ENCODE measurements at regions not wholly inside any gene's neighbourhood (a gene's known extent, or its start where the extent isn't known, plus 50 kb on each side); places are given as distances from the start of the nearest gene placed in this dataset.

- TF ChIP-seq CTCF (IDR thresholded peaks at IDR 0.05): no peak
- CTCF ChIA-PET: no interaction called here
- intact Hi-C loops (cut with micrococcal nuclease): no loop called here
- Mint-ChIP-seq H3K36me3 (ENCODE audit: low read depth) (no peaks in the 10 kb centered on the region), H3K4me1 (ENCODE audit: low read depth) (no peaks in the 10 kb centered on the region), H3K27me3 (no peaks in the 10 kb centered on the region), H3K4me3 (no peak overlapping the region), H3K9me3 (no peaks in the 10 kb centered on the region), H3K27ac (no peak overlapping the region)
- ATAC-seq: no peak
- POLR2A ChIA-PET: no interaction called here
- DNase-seq: no peak
Measured at GRCh38 chr5:167945542-167946384, 345.7 kb upstream of the WWC1 start.

GRCh38 chr5:167947306-167947705 lies 344.1 kb upstream of the WWC1 start:
- Mint-ChIP-seq H3K27me3 (no peaks in the 10 kb centered on the region), H3K36me3 (ENCODE audit: low read depth) (no peaks in the 10 kb centered on the region), H3K4me3 (no peak overlapping the region), H3K9me3 (no peaks in the 10 kb centered on the region), H3K27ac (no peak overlapping the region), H3K4me1 (ENCODE audit: low read depth) (no peaks in the 10 kb centered on the region)
- intact Hi-C loops (cut with micrococcal nuclease): no loop called here
- no peak for ATAC-seq
- POLR2A ChIA-PET: no interaction called here
- no peak for DNase-seq
- CTCF ChIA-PET: no interaction called here
- no peak for TF ChIP-seq CTCF (IDR thresholded peaks at IDR 0.05)

- Mint-ChIP-seq H3K9me3 (no peaks in the 10 kb centered on the region), H3K27me3 (no peaks in the 10 kb centered on the region), H3K4me3 (no peak overlapping the region), H3K27ac (no peak overlapping the region), H3K4me1 (ENCODE audit: low read depth) (no peaks in the 10 kb centered on the region), H3K36me3 (ENCODE audit: low read depth) (no peaks in the 10 kb centered on the region)
- intact Hi-C loops (cut with micrococcal nuclease): no loop called here
- CTCF ChIA-PET: no interaction called here
- no peak for TF ChIP-seq CTCF (IDR thresholded peaks at IDR 0.05)
- DNase-seq (no peak), ATAC-seq (no peak)
- POLR2A ChIA-PET: no interaction called here
Measured at GRCh38 chr5:167948251-167948650, 343.2 kb upstream of the WWC1 start.

GRCh38 chr5:167949435-167949834 lies 342.0 kb upstream of the WWC1 start:
- intact Hi-C loops (cut with micrococcal nuclease): no loop called here
- no peaks in the 10 kb centered on the region for H3K9me3 Mint-ChIP-seq
- no peak for TF ChIP-seq CTCF (IDR thresholded peaks at IDR 0.05)
- ChIA-PET POLR2A (no interaction called here), CTCF (no interaction called here)
- ATAC-seq (no peak), DNase-seq (no peak)
- no peak overlapping the region for H3K4me3 Mint-ChIP-seq
- no peaks in the 10 kb centered on the region for H3K36me3 Mint-ChIP-seq (ENCODE audit: low read depth)
- no peak overlapping the region for H3K27ac Mint-ChIP-seq
- no peaks in the 10 kb centered on the region for H3K4me1 Mint-ChIP-seq (ENCODE audit: low read depth)
- H3K27me3 Mint-ChIP-seq: no peaks in the 10 kb centered on the region

GRCh38 chr5:167950126-167950721 lies 341.2 kb upstream of the WWC1 start:
- TF ChIP-seq CTCF (IDR thresholded peaks at IDR 0.05): no peak
- intact Hi-C loops (cut with micrococcal nuclease): no loop called here
- no peak for ATAC-seq
- CTCF ChIA-PET: no interaction called here
- H3K27me3 Mint-ChIP-seq: no peaks in the 10 kb centered on the region
- H3K4me3 Mint-ChIP-seq: no peak overlapping the region
- POLR2A ChIA-PET: no interaction called here
- H3K36me3 Mint-ChIP-seq (ENCODE audit: low read depth): no peaks in the 10 kb centered on the region
- no peak for DNase-seq
- no peaks in the 10 kb centered on the region for H3K9me3 Mint-ChIP-seq
- H3K27ac Mint-ChIP-seq: no peak overlapping the region
- no peaks in the 10 kb centered on the region for H3K4me1 Mint-ChIP-seq (ENCODE audit: low read depth)

Data from activated CD8-positive, alpha-beta T cell treated with anti-CD3 and anti-CD28 coated beads for 36 hours (primary cell).